Renal cortex interstitium (tissue), 11 donors: ENCODE measurements at regions not wholly inside any gene's neighbourhood (a gene's known extent, or its start where the extent isn't known, plus 50 kb on each side); places are given as distances from the start of the nearest gene placed in this dataset.
"Not testable (repeated sequence)": the region's sequence is repeated elsewhere in the genome, so short reads cannot be mapped to it uniquely, and the experiment has no call there.

ENCODE experiments used
- DNase-seq, 11 donors: peaks; one replicate each; pipeline ENCODE4 v3.0.0-alpha.2; 2013; ENCODE audit warnings: low read depth in 9 of 11, low spot score in 4 of 11; ENCODE audit errors: extremely low read depth in 1 of 11

GRCh38 chr2:132220589-132220988, 58.8 kb upstream of the ANKRD30BL start:
- DNase-seq, result not testable (repeated sequence)

GRCh38 chr2:132221886-132222285, 60.1 kb upstream of the ANKRD30BL start:
- not testable (repeated sequence) for DNase-seq

GRCh38 chr2:132252191-132252893, 90.6 kb upstream of the ANKRD30BL start:
- DNase-seq, result no peak

- no peak for DNase-seq
Observed at GRCh38 chr2:132252894-132253264, 91.1 kb upstream of the ANKRD30BL start.

GRCh38 chr2:132253496-132254305, 91.9 kb upstream of the ANKRD30BL start:
- no peak for DNase-seq

GRCh38 chr2:132254306-132254919, 92.7 kb upstream of the ANKRD30BL start:
- not testable (repeated sequence) for DNase-seq

DNA sequence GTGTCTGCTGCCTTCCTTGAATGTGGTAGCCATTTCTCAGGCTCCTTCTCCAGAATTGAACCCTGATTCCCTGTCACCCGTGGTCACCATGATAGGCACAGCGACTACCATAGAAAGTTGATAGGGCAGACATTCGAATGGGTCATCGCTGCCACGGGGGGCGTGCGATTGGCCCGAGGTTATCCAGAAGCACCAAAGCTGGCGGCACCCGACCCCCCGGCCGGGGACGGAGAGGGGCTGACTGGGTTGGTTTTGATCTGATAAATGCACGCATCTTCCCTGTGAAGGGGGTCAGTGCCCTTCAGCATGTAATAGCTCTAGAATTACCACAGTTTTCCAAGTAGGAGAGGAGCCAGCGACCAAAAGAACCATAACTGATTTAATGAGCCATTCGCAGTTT, 94.0 kb upstream of the ANKRD30BL start:
- DNase-seq, result no peak

DNA sequence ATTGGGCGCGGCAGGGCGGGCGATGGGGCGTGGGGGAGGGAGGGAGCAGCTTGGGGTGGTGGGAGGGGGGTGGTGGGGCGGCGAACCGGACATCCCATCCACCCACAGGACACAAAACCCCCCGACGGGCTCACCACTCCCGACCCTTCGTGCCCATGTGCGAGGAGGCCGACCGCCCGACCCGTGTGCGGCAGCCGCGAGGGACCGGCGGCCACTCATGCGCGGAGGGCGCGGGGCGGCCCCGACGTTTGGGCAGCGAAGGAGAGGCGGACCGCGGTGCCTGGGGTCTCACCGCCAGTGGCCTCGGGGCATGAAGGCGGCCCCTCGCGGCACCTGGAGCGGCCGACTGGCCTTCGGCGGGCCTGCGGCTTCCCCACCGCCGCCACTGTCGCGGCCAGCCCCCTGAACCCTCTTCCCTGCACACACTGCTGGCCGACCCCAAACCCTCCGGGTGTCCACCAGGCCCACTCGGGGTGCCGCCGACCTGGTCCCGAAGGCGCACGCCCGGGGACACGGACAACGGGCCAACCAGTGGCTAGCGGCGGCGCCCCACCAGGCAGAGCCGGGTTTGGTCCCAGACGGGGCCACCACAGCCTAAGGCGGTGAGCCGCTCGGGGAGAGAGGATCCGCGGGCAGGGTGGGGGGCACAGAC, 94.6 kb upstream of the ANKRD30BL start:
- no peak for DNase-seq

- DNase-seq, result not testable (repeated sequence)
Observed at GRCh38 chr2:132256903-132257300, 95.2 kb upstream of the ANKRD30BL start.

- DNase-seq, result peak in 3 of 11 donors; percentile 9 to 21 (median 15)
Observed at GRCh38 chr2:132257301-132258171, 95.8 kb upstream of the ANKRD30BL start.

GRCh38 chr2:132259276-132259675, 97.5 kb upstream of the ANKRD30BL start:
- not testable (repeated sequence) for DNase-seq

DNA sequence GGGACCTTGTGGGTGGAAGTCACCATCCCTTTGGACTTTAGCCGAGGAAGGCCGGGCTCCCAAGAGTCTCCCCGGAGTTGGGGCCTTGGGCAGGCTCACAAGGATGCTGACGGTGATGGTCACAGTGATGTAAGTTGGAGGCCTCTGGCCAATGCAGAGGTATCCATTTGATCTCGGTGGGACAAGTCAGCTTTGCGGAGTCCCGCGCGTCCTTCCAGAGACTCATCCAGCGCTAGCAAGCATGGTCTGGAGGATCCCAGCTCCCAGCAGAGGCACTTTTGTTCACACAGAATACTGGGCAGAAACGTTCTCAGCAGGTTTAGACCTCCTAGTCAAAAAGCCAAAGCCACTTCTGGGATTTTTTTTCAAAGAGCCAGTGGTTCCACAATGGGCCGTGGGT, 103.8 kb upstream of the ANKRD30BL start:
- not testable (repeated sequence) for DNase-seq

DNA sequence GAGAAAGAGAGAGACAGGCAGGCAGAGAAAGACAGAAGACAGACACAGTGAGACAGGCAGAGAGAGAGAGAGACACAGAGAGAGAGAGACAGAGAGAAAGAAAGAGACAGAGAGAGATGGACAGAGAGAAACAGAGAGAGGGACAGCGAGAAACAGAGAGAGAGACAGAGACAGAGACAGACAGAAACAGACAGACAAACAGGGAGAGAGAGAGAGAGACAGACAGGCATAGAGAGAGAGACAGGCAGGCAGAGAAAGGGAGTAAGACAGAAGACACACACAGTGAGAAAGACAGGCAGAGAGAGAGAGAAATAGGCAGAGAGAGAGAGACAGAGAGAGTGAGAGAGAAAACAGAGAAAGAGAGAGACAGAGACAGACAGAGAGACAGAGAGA, 105.3 kb upstream of the ANKRD30BL start:
- DNase-seq, result no peak

DNA sequence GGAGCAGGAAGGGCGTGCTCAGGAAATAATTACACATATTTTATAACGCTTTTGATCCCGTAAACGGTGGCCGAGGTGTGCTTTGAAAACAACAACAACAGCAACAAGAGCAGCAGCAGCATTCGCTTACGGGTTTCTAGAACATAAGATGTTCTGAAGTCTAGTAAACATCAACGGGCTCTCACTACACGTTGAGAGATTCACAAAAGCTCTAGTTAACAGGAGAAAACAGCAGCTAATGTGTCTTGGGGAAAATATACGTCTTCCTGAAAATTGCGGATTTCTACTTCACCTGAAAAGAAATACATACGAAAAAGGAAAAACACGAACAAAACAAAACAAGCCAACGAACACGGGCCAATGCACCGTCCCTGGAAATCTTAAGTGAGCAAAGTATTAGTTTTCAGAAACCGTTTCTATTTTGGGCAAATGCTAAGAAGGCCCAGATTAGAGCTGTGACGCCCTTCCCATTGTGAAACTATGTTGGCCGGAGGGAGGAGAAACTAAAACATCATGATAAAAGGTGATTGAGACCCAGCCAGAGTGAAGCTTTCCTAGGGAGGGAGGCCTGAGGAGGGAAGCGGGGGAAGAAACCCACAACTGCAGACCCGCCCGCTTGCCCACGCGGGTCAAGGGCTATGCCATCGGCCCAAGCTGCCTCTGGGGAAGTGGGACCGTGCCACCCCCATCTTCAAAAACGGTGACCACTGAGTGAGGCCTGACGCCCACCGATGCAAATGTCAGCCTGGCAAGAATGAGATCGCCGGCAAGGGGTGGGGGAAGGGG, 105.9 kb upstream of the ANKRD30BL start:
- peak in 3 of 11 donors; percentile 22 to 34 (median 27) for DNase-seq

GRCh38 chr2:132268284-132268976, 106.7 kb upstream of the ANKRD30BL start:
- DNase-seq, result peak in 10 of 11 donors; percentile 51 to 88 (median 74)

DNA sequence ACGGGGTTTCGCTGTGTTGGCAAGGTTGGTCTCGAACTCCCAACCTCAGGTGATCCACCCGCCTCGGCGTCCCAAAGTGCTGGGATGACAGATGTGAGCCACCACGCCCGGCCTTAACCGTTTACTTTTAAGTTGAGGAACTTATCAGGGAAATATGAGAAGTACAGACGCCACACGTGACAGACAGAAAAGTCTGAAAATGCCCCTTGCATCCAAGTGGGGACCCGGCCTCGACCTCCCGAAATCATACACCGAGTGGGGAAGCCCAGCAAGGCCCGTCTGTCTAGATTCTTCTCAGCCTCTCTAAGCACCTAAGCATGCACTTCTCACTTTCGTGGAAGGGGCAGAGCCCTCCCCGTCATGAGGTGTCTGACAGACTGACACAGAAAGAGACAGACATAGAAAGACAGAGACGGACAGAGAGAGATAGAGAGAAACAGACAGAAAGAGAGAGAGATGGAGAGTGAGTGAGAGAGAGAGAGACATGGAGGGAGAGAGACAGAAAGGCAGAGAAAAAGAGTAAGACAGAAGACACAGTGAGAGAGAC, 107.3 kb upstream of the ANKRD30BL start:
- DNase-seq, result no peak

DNA sequence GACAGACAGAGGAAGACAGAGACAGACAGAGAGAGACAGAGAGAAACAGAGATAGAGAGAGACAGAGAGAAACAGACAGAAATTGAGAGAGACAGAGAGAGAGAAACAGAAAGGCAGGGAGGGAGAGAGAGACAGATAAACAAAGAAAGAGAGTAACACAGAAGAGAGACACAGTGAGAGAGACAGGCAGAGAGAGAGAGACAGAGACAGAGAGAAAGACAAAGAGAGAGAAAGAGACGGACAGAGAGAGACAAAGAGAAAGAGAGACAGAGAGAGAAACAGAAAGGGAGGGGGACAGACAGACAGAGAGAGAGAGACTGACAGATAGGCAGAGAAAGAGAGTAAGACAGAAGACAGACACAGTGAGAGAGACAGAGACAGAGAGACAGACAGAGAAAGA, 108.5 kb upstream of the ANKRD30BL start:
- DNase-seq, result no peak
